Activated naive CD8-positive, alpha-beta T cell treated with anti-CD3 and anti-CD28 coated beads for 36 hours (primary cell): ENCODE measurements at regions not wholly inside any gene's neighbourhood (a gene's known extent, or its start where the extent isn't known, plus 50 kb on each side); places are given as distances from the start of the nearest gene placed in this dataset.
"Not testable (repeated sequence)": the region's sequence is repeated elsewhere in the genome, so short reads cannot be mapped to it uniquely, and the experiment has no call there.

Source experiments
- DNase-seq: peaks from one replicate; pipeline ENCODE4 v3.0.0; 2021
- H3K27ac Mint-ChIP-seq: one replicate; pipeline ENCODE4 v1.8.0; 2022; ENCODE audit warnings: mild to moderate bottlenecking, moderate library complexity, mixed read lengths
- H3K27me3 Mint-ChIP-seq: one replicate; pipeline ENCODE4 v1.8.0; 2022; ENCODE audit warnings: mild to moderate bottlenecking, mixed read lengths
- H3K36me3 Mint-ChIP-seq: one replicate; pipeline ENCODE4 v1.8.0; 2021; ENCODE audit warnings: mild to moderate bottlenecking, mixed read lengths
- H3K4me1 Mint-ChIP-seq: one replicate; pipeline ENCODE4 v1.8.0; 2021; ENCODE audit warnings: mixed read lengths
- H3K4me3 Mint-ChIP-seq: one replicate; pipeline ENCODE4 v1.8.0; 2022; ENCODE audit warnings: mild to moderate bottlenecking, moderate library complexity, mixed read lengths
- H3K9me3 Mint-ChIP-seq: one replicate; pipeline ENCODE4 v1.8.0; 2022; ENCODE audit warnings: mixed read lengths

DNA sequence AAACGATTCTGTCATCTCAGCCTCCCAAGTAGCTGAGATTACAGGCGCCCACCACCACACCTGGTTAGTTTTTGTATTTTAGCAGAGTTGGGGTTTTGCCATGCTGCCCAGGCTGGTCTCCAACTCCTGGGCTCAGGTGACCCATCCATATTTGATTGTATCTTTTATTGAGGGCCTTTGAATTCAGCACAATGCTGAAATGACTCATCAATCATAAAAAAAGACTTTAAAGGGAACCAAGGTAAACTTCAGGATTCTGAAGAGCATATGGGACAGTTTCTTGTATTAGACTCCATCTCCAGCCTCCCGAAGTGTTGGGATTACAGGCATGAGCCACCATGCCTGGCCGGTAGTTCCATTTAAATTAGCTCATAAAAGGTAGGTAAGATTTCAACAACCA, 232.2 kb downstream of the SETD4 start:
- Mint-ChIP-seq H3K4me1 (peaks cover 6% of the 10 kb centered on the region), H3K36me3 (no peaks in the 10 kb centered on the region), H3K27me3 (peaks cover 27% of the 10 kb centered on the region), H3K4me3 (no peak overlapping the region), H3K27ac (no peak overlapping the region), H3K9me3 (no peaks in the 10 kb centered on the region)
- no peak for DNase-seq

DNA sequence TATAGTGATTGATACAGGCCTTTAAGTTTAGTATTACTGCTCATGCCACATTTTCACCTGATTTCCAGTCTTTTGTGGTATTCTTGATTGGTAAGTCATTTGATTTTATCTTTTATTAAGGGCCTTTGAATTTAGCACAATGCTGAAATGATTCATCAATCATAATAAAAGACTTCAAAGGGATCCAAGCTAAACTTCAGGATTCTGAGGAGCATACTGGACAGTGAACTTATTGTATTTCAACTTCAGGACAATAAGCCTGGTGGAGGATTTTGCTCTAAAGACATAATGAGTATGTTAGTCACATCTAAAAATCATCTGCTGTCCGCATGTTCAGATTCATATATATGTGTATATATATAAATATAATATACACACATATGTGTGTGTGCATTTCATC, 233.3 kb downstream of the SETD4 start:
- H3K4me1 Mint-ChIP-seq, result peaks cover 6% of the 10 kb centered on the region
- H3K4me3 Mint-ChIP-seq, result no peak overlapping the region
- H3K9me3 Mint-ChIP-seq, result no peaks in the 10 kb centered on the region
- no peak overlapping the region for H3K27ac Mint-ChIP-seq
- no peaks in the 10 kb centered on the region for H3K36me3 Mint-ChIP-seq
- no peak for DNase-seq
- peaks cover 27% of the 10 kb centered on the region for H3K27me3 Mint-ChIP-seq

DNA sequence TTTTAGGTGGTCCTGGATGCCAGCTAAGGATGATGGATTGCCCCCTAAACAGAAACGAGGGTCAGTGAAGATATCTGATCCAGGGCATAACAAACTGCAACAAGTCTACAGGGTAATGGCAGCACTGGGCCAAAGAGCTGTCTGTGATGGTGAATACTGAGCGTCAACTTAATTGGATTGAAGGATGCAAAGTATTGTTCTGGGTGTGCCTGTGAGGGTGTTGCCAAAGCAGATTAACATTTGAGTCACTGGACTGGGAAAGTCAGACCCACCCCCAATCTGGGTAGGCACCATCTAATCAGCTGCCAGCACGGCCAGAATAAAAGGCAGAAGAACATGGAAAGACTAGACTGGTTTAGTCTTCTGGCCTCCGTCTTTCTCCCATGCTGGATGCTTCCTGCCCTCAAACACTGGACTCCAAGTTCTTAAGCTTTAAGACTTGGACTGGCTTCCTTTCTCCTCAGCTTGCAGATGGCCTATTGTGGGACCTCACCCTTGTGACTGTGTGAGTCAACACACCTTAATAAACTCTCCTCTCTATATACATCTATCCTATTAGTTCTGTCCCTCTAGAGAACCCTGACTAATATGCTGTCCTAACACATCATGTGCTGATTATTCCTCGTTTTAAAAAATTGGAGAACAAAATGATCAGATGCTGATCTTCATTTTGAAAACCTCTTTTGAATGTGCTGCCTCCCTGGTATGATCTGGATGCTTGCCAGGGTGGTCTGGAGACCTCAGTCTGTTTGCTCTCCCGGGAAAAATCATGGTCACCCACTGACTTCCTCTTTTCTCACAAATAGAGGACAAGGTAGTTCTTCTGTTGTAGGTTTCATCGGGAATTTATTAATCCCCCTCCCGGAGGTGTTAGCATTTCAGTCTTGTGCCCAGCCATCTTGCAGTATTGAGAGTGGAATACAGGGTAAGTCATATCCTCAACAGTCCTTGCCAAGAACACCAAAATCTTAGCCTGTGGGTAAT, 234.7 kb downstream of the SETD4 start:
- H3K36me3 Mint-ChIP-seq, result no peaks in the 10 kb centered on the region
- H3K4me1 Mint-ChIP-seq, result peaks cover 6% of the 10 kb centered on the region
- no peak for DNase-seq
- H3K9me3 Mint-ChIP-seq, result no peaks in the 10 kb centered on the region
- H3K27ac Mint-ChIP-seq, result no peak overlapping the region
- H3K4me3 Mint-ChIP-seq, result no peak overlapping the region
- peaks cover 22% of the 10 kb centered on the region for H3K27me3 Mint-ChIP-seq

DNA sequence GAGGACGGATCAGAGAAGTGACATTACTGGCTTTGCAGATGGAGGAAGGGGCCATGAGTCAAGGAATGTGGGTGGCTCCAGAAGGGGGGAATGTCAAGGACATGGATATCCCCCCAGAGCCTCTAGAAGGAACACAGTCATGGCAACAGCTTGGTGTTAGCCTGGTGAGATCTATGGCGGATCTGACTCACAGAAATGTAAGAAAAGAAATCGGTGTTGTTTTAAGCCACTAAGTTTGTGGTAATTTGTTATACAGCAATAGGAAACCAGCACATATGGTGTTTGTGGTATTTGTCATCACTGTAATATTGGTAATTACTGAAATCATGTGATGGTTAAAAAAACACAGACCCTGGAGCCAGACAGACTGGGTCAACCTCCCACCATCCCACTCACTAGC, 236.2 kb downstream of the SETD4 start:
- Mint-ChIP-seq H3K9me3 (no peaks in the 10 kb centered on the region), H3K27ac (no peak overlapping the region)

DNA sequence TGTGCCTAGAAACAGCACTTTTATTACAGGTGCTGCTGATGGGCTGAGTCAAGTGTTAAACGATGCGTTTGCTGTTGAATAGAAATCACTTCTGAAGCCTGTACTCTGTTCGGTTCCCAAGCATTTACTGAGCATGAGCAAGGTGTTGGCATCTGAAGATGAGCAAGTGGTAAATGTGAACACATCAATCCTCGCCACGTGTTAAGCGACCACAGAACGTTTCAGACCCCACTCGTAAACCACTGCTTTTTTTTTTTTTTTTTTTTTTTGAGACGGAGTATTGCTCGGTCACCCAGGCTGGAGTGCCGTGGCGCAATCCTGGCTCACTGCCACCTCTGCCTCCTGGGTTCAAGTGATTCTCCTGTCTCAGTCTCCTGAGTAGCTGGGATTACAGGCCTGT, 241.2 kb downstream of the SETD4 start:
- H3K9me3 Mint-ChIP-seq, result no peaks in the 10 kb centered on the region
- no peaks in the 10 kb centered on the region for H3K4me1 Mint-ChIP-seq
- peaks cover 8% of the 10 kb centered on the region for H3K27me3 Mint-ChIP-seq
- H3K36me3 Mint-ChIP-seq, result no peaks in the 10 kb centered on the region
- H3K27ac Mint-ChIP-seq, result no peak overlapping the region
- no peak for DNase-seq
- H3K4me3 Mint-ChIP-seq, result no peak overlapping the region

More for the DNA sequence above, 236.2 kb downstream of the SETD4 start:
- Mint-ChIP-seq H3K36me3 (no peaks in the 10 kb centered on the region), H3K4me3 (no peak overlapping the region), H3K4me1 (peaks cover 2% of the 10 kb centered on the region), H3K27me3 (peaks cover 18% of the 10 kb centered on the region)
- no peak for DNase-seq

DNA sequence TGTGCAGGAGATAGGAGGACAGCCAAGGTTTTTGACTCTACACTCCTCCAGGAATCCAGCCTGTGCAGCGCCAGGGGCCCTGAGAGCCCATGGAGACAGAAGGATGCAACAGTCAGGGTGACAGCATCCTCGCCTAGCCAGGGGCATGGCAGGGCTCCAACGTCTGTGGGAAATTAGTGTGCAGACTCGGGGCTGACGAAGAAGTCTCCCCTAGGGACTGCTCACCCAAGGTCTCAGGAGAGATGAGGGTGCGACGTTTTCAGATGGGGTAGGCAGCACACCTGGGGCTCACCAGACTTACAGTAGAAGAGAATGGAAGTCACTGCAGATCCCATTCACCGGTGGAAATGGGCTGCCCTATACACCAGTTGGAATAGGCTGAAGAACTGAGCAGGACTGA, 241.7 kb downstream of the SETD4 start:
- no peaks in the 10 kb centered on the region for H3K4me1 Mint-ChIP-seq
- no peak for DNase-seq
- H3K27ac Mint-ChIP-seq, result no peak overlapping the region
- H3K9me3 Mint-ChIP-seq, result no peaks in the 10 kb centered on the region
- peaks cover 3% of the 10 kb centered on the region for H3K27me3 Mint-ChIP-seq
- H3K36me3 Mint-ChIP-seq, result no peaks in the 10 kb centered on the region
- no peak overlapping the region for H3K4me3 Mint-ChIP-seq

DNA sequence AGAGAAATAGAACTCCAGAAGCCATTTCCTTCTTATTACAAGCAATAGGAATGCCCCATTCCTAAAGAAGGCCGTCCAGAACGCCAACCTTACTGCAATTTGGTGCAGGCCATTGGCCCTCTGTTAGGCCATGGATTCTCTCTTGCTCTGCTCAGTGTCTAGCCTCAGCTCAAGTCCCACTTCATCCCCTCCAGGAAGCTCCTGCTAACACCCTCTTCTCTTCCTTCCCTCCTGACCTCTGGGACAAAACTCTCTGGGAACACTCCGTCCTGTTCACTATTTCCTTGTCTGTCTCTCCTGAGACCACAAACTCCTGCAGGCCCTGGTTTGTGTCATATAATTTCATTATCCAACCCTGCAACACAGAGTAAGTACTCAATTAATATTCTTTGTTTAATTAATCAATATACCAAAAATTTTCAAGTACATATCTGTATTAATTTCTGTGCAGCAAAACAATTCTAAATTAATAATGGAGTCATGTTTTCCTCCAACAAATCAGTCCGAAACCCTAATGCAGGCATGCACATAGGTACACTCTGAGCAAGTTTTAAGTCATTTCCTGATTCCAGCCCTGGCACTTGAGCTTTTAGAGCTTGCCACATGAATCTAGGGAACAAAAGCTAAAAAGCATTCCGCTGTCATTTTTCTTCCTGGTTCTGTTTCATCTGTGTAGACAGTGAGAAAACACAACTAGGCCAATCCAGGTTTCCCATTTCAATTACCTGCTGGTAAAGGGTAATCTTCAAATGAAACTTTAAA, 245.3 kb downstream of the SETD4 start:
- no peaks in the 10 kb centered on the region for H3K36me3 Mint-ChIP-seq

DNA sequence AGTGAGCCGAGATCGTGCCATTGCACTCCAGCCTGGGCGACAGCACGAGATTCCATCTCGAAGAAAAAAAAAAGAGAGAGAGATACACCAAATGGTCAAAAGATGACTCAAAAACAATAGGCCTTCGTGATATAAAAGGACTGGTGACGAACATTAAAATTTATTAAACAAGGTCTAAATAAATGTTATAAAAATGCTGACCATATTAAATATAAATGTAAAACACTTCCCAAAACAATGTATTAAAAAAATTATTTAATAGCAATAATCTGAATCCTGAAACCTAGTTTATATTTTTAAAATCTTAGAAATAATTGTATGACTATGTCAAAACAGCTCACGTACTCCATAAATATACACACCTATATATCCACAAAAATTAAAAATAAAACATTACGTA, 247.6 kb downstream of the SETD4 start:
- no peaks in the 10 kb centered on the region for H3K4me1 Mint-ChIP-seq
- no peak overlapping the region for H3K27ac Mint-ChIP-seq
- no peaks in the 10 kb centered on the region for H3K27me3 Mint-ChIP-seq

More for the DNA sequence above, 245.3 kb downstream of the SETD4 start:
- no peak for DNase-seq
- Mint-ChIP-seq H3K27me3 (no peaks in the 10 kb centered on the region), H3K27ac (no peak overlapping the region), H3K9me3 (no peaks in the 10 kb centered on the region), H3K4me1 (no peaks in the 10 kb centered on the region), H3K4me3 (no peak overlapping the region)

DNA sequence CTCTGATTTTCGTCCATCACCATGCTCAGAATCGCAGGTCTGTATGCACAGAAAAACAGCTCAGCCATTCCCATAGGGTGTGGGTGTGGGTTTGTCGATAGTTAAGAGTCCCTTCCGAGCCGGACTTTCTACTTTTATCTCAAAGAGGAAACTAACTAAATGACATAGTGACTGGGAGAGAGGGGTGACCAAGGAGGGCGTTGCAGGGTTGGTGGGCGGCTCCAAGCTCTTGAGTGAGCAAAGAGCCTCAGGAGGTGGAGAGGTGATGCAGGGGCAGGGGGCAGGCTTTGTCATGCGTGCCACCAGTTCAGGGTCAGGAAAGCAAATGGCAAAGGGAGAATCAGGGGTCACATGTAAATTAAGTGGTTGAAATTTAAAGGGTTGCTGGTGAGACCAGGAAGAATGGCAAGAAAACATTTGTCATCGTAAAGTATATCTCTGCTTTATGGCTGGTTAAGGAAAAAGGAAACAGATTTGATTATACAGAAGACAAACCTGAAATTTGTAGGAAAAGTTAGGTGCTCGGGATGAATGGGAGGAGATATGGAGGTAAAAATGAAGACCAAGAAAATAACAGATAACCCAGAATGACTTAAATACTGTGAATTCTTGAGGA, 249.0 kb downstream of the SETD4 start:
- H3K27me3 Mint-ChIP-seq, result no peaks in the 10 kb centered on the region

More for the DNA sequence above, 247.6 kb downstream of the SETD4 start:
- H3K4me3 Mint-ChIP-seq, result no peak overlapping the region
- no peaks in the 10 kb centered on the region for H3K9me3 Mint-ChIP-seq
- no peak for DNase-seq
- H3K36me3 Mint-ChIP-seq, result no peaks in the 10 kb centered on the region

DNA sequence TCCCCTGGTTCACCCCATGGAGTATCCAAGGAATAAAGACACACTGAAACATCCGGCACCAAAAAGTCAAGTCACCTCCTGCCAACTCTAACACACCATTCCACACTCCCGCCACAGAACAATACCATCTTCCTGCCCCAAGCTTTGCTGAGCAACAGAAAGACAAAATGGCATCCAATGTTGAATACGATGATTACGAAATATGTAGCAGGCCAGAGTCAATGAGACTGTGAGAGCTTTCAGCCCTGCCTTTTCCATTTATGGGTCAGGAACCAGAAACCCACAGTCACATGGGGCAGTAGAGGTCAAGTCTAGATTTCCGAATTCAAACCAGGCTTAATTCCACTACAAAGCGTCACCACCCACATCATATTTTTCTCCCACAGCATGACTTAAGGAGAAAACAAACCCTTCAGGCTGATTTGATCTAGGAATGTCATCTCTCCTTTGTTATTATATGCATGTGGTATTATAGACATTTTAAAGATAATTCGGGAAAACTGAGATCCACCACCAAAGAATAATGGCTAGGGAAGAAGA, 249.8 kb downstream of the SETD4 start:
- no peak overlapping the region for H3K4me3 Mint-ChIP-seq
- no peaks in the 10 kb centered on the region for H3K27me3 Mint-ChIP-seq
- DNase-seq, result no peak
- no peaks in the 10 kb centered on the region for H3K9me3 Mint-ChIP-seq
- no peaks in the 10 kb centered on the region for H3K36me3 Mint-ChIP-seq
- H3K4me1 Mint-ChIP-seq, result no peaks in the 10 kb centered on the region
- no peak overlapping the region for H3K27ac Mint-ChIP-seq

More for the DNA sequence above, 249.0 kb downstream of the SETD4 start:
- no peaks in the 10 kb centered on the region for H3K9me3 Mint-ChIP-seq
- H3K36me3 Mint-ChIP-seq, result no peaks in the 10 kb centered on the region
- no peaks in the 10 kb centered on the region for H3K4me1 Mint-ChIP-seq
- no peak for DNase-seq
- no peak overlapping the region for H3K4me3 Mint-ChIP-seq
- no peak overlapping the region for H3K27ac Mint-ChIP-seq

DNA sequence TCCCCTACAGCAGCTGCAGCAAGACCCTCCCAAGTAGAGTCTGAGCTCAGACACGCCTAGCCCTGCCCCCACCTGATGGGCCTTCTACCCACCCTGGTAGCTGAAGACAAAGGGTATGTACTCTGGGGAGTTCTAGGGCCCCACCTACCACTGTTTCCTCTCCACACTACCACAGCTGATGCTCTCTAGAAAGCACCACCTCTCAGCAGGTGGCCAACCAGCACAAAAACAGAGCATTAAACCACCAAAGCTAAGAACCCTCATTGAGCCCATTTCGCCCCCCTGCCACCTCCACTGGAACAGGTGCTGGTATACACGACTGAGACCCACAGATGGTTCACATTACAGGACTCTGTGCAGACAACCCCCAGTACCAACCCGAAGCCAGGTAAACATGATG, 258.9 kb downstream of the SETD4 start:
- no peak for DNase-seq
- Mint-ChIP-seq H3K4me3 (no peak overlapping the region), H3K27ac (no peak overlapping the region), H3K9me3 (peaks cover 3% of the 10 kb centered on the region), H3K27me3 (no peaks in the 10 kb centered on the region), H3K36me3 (peaks cover 4% of the 10 kb centered on the region), H3K4me1 (peaks cover 5% of the 10 kb centered on the region)

DNA sequence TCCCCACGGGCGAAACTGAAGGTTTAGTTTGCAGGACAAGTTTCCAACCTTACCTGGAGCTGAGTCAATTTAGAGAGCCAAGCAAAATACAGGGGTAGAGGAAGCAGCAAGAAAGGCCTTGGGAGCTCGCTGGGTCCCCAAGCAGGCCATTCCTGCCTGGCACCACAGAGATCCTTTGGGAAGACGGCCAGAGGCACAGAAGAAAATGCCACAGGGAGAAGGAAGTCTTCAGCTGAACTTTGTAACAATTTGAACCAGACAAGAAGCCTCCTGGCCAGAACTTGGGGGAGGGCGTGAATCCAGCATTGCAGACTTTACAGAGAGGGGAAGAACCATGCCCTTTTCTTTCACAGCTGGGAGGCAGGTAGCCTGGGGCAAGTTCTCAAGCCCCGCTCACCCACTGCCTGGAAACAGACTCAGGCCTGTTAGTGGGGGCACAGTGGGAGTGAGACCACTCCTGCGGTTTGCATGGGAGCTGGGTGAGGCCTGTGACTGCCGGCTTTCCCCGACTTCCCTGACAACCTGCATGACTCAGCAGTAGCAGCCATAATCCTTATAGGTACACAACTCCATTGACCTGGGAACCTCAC, 259.4 kb downstream of the SETD4 start:
- DNase-seq, H3K36me3 Mint-ChIP-seq, H3K4me3 Mint-ChIP-seq, H3K4me1 Mint-ChIP-seq, H3K27me3 Mint-ChIP-seq, H3K9me3 Mint-ChIP-seq, H3K27ac Mint-ChIP-seq: not testable (repeated sequence)

DNA sequence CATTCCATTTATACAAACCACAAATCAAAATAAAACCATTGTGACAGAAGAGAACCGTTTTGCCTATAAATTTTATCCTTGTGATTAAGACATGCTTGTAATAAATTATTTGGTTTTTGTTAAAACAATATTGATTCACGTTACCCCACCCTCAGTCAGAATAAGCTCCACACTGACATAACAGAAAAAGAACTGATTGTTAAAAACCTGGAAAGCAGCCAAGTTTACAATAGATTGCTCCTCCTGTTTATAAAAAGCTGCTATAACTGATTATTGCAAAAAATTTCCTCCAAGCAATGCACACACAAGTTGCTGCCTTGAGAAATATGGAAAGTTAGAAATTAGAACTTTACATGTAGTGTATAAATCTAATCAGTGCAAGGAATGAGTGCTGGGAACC, 263.5 kb downstream of the SETD4 start:
- DNase-seq, result no peak
- Mint-ChIP-seq H3K27ac (no peak overlapping the region), H3K9me3 (no peaks in the 10 kb centered on the region), H3K4me3 (no peak overlapping the region), H3K36me3 (peaks cover 3% of the 10 kb centered on the region), H3K27me3 (no peaks in the 10 kb centered on the region), H3K4me1 (peaks cover 5% of the 10 kb centered on the region)

DNA sequence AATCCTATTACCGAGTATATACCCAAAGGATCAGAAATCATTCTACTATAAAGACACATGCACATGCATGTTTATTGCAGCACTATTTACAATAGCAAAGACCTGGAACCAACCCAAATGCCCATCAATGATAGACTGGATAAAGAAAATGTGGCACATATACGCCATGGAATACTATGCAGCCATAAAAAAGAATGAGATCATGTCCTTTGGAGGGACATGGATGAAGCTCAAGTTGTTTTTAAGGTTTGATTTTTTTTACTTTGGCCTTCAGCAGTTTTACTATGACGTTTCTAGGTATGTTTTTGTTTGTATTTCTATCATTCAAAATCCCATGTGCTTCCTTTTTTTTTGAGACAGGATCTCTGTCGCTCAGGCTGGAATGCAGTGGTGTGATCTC, 265.8 kb downstream of the SETD4 start:
- not testable (repeated sequence) for H3K4me1 Mint-ChIP-seq, DNase-seq, H3K27me3 Mint-ChIP-seq, H3K9me3 Mint-ChIP-seq, H3K27ac Mint-ChIP-seq, H3K4me3 Mint-ChIP-seq, H3K36me3 Mint-ChIP-seq
